HG02623 (cell line): ENCODE measurements at regions not wholly inside any gene's neighbourhood (a gene's known extent, or its start where the extent isn't known, plus 50 kb on each side); places are given as distances from the start of the nearest gene placed in this dataset.

Source experiments
- ATAC-seq: cut with Tn5 transposase; IDR thresholded peaks from one replicate; pipeline ENCODE4 v1.9.1; 2021; ENCODE audit warnings: moderate library complexity; ENCODE audit not compliant: unreplicated experiment

DNA sequence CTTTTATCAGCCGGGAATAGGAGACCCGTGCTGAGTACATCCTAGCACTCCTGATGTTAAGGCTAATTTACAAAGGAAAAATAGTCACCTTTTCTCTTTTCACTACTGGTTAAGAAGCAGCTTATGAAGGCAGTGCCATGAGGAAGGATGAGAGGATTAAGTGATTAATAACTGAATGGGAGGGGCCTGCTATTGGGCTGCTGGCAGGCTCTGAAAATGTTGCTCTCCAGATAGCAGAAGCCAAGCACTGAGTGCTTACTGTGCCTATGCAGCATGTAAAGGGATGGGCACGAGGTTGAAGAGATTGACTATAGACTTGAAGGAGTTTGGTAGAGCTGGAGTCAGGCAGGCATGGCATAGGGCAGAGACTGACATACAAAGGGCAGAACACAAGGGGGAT, 282.4 kb upstream of the THSD7B start:
- no peak for ATAC-seq

DNA sequence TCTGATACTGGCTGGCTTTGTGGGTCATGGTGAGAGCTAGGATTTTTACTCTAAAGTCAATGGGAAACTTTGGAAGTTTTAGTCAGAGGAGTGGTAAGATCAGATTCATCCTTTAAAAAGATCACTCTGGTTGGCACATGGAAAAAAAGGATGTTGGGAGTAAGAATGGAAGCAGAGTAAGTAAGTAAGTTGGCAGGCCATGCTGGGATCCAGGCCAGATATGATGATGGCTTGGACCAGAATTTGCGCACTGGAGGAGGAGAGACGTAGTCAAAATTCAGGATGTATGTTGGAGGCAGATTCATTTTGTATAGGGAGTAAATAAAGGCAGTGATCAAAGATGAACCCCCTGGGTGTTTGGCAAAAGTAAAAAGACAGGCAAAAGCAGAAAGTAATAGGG, 283.3 kb upstream of the THSD7B start:
- ATAC-seq, result no peak

DNA sequence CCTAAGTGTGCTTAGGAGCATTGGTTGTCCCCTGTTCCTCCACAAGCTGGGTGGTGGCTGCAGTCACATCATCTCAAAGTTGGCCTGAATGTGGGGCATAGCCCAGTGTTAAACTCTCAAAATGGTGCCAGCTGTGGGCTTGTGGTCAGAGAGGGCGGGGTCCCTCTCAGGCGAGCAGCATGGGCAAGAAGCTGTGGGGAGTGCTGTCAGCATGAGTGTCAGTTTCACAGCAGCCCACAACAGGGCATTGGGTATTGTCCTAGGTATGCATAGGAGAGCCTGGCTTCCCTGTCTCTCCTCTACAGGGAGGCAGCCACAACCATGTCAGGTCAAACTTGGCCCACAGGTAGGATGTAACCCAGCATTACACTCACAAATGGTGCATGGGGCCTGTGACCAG, 285.6 kb upstream of the THSD7B start:
- ATAC-seq, result no peak

DNA sequence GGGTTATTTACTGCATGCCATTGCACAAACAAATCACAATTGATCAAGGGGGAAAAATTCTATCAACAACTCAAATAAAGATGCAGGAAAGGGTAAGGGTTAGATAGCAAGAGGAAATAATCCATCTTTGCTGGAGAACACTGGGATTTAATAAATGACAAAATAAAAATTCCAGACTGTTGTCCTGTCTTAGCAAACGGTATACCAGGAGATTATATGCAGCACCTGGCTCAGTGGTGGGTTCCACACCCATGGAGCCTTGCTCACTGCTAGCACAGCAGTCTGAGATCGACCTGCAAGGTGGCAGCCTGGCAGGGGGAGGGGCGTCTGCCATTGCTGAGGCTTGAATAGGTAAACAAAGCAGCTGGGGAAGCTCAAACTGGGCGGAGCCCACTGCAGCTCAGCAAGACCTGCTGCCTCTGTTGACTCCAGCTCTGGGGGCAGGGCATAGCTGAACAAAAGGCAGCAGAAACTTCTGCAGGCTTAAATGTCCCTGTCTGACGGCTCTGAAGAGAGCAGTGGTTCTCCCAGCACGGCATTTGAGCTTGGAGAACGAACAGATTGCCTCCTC, 296.5 kb upstream of the THSD7B start:
- no peak for ATAC-seq

DNA sequence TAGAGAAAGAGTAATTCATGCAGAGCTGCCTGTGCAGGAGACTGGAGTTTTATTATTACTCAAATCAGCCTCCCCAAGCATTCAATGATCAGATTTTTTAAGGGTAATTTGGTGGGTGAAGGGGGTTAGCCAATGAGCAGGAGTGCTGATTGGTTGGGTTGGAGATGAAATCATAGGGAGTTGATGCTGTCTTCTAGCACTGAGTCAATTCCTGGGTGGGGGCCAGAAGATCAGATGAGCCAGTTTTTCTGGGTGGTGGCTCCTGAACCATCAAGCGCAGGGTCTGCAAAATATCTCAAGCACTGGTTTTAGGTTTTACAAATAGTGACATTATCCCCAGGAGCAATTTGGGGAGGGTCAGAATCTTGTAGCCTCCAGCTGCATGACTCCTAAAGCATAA, 312.8 kb upstream of the THSD7B start:
- ATAC-seq, result no peak

DNA sequence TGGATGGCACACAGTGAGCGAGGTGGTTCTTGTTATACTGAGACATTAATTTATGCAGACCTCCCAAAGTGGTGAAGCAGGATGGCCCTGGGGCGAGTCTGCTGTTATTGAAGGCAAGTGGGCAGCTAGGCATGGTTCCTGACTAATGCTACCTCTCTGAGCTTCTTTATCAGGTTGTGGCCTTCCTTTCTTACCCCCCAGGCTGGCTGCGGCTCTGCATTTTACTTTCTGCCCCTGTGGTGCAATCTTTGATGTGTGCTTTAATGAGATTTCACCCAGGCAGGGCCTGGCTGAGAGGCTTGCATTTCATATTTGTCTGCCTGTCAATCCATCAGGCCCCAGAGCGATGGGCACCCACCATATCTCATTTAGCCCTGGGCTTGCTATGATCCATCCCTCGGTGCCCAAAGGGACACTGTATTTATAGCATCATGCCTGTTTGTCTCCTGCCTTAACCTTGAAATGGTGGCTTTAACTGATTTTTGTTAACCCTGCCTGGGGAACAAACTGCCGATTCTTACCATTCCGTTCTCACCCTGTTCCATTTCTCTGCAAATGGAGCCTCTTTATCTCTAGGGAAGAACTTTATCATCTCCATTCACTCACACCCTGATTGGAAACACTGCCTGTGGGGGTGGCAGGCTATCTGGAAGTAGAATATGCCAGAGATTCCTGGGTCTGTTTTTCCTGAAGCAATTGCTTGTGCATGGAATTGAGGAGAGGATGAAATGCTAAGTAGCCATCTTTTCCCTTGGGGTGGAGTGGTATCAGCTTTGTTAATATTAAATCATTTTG, 316.2 kb upstream of the THSD7B start:
- no peak for ATAC-seq

DNA sequence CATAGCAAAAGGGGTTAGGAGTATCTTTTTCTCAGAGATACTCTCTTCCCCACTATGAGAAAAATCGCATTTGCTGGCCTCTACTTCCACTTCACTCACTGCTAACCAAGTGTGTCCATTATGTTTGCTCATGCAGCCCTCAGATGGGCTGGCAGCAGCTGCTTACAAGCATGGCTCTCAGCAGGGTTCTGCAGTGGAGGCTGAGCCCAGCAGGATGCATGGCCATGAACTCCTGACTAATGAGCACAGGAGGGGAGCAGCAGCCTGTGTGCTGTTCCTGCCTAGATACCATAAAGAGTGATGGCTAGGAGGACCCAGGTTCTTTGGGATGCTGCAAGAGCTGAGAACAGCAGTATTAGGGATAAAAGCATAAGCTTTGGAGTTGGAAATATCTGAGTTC, 316.9 kb upstream of the THSD7B start:
- no peak for ATAC-seq

DNA sequence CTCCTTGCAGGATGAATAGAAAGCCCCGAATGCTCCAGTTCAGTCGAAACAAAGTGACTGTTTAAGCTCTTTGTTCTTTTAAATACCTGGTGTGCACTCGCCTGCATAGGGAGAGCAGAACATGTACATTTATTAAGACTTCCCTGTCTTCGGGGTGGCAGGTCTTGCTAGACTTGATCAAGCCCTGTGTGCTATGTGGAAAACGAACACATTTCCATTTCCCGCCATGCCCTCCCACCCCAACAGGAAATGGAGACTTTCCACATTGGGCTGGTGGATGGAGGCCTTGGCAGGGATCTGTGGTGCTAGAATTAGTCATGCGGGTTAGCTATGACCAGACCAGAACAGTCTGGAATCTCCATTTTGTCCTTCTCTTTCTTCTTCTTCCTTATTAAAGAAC, 321.0 kb upstream of the THSD7B start:
- no peak for ATAC-seq

DNA sequence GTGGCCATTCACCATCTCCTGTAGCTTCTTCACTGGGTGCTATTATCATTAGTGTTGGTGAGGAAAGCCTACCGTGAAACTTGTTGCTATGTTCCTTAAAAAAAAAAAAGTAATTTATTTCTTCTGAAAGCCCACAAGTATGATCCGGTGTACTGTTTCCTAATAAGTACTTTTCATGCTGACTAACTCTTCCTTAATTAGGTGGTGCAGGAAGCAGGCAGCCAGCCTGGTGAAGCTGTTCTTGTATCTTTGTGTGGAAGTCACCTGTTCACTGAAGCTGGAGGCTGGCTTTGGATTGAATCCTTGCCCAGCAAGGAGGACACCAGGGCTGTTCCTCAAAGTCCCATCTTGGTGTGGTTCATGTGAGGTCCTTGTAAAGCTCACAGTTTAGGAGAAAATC, 321.7 kb upstream of the THSD7B start:
- ATAC-seq, result no peak

DNA sequence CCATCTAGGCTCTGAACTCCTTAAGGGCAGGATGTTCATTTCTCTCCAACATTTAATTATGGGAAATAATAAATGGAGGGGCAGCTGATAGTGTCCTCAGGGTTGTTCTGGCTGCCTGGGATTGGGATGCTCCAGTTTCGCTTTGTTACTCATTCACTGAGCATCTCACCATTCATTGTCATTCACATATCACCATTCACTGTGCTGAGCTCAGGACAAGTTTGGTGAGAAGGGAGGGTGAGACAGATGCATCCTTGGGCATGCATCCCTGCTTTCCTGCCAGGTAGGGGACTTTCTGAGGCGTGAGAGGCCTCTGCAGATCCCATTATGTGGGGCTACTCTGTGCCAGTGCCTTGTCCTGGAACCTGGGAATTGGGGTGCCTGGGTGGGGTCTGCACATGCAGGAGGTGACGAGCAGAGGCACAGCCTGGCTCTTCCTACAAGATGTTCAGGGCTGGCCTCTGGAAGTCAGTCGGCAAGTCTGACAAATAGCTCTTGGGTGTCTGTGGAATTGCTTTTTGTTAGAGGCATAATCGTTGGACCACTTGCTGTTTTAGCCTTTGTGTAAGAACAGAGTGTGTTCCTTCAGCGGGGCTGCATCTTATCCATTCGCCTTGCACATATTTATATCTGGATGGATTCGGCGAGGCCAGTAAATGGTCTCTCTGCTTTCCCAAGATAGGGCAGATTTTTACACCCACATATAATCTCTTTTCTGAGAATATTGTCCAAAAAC, 323.2 kb upstream of the THSD7B start:
- ATAC-seq, result no peak

DNA sequence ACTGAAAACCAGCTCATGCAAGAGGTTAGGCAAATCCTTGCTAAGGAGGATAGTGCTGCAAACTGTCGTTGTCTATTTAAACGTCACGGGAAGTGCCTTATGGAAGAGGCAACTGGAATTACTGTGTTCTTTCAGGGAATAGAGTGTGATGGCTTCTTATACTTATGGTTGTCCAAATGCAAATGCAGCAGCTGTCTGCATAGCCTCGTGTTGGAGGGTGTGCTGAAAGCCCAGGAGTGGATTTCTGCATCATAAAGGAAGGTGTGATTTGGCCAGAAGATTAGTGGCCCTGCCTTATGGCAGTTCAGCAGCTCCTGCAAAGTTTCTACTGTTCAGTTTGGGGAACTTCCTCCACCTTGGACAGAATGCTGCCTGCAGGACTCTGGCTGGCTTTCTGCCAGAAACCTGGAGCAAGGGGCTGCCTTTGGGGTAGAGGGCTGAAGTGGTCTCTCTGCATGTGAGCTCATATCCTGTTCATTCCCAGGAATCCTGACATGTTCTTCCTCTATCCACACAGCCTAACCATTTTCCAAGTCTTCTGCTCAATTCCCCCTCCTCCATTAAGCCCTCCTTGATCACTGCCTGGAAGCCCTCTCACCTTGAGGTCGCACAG, 321.2 kb upstream of the CXCR4 start:
- no peak for ATAC-seq

DNA sequence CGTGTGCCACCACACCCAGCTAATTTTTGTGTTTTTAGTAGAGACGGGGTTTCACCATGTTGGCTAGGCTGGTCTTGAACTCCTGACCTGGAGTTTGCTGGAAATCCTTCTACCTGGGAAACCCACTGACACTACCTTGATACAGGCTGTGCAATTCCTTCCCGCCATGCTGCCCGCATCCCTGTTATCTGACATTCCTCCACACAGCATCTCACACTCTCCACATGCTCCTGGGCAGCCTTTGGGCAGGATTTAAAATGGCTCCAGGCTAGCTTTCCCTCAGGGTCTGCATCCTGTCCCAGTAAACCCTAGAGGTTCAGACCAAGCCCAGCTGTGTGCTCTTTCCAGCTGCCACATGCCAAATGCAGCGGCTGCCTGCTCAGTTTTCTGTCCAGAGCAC, 319.5 kb upstream of the CXCR4 start:
- ATAC-seq, result no peak

DNA sequence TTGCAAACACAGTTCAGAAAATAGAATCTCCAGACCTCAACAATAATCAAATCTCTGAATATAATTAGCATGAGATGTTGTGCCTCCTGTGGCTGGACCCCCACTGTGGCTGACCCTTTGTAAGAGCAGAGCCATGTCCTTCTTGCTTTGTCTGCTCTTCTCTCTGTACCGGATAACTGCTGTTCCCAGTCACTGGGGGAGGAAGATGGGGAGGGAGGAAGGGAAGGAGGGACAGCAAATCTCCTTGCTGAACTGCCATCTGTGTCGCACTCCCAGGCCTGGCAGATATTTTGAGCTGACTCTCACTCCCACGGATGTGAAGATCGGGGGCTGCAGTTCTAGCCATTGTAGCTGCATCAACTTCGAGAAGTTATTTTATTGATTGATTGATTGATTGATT, 319.0 kb upstream of the CXCR4 start:
- no peak for ATAC-seq

DNA sequence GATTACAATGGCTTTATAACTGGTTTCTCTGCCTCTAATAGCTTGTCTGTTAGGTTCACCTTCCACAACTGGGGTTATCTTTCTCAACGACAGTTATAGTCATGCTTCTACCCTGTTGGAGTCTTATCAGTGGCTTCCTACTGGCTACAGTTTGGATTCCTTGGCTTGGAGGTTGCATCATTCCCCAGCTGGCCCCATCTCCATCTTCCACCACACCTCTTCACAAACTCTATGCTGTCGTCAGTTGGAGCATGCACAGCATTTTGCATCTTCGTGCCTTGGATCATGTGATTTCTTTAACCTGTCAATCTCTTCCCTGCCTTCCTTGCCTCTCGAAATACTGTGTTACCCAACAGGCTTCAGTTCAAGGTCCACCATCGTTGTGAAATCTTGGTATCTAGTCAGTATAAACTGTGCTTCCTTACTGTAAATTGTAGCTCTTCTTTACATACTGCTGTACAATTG, 316.3 kb upstream of the CXCR4 start:
- ATAC-seq, result no peak

DNA sequence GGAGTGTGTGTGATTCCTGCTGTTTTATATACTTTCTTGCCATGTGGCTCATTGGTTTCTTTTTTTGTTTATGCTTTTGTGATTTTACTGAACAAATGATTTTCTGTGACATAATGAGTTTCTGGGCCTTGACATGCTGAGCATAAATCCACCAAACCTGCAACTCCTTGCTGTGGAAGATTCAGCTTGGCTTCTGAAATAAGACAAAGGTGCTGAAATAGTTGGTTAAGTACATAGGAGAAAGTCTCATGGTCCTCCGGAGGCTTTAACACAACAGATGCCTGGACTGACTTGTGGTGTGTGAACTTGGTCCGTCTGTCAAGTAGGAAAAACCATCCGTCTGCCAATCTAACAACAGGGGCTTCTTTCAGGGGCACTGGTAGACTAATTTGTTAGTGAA, 315.3 kb upstream of the CXCR4 start:
- ATAC-seq, result no peak

DNA sequence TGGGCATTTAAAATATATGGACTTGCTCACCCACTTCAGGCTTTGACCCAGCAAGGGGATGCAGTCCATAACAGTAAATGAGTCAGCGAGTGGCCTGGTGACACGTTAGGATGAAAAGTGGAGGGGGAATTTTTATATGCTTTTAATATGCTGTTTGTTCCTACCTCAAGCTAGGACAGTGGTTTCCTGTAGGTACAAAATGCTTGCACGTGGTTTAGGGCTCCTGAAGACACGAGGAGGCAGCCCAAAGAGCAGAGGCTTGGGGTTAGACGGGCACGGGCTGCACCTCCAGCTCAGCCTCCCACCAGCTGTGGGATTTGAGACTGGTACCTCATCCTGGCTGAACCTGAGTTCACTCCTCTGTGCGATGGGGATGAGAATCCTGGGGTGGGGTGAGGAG, 306.2 kb upstream of the CXCR4 start:
- ATAC-seq, result no peak

DNA sequence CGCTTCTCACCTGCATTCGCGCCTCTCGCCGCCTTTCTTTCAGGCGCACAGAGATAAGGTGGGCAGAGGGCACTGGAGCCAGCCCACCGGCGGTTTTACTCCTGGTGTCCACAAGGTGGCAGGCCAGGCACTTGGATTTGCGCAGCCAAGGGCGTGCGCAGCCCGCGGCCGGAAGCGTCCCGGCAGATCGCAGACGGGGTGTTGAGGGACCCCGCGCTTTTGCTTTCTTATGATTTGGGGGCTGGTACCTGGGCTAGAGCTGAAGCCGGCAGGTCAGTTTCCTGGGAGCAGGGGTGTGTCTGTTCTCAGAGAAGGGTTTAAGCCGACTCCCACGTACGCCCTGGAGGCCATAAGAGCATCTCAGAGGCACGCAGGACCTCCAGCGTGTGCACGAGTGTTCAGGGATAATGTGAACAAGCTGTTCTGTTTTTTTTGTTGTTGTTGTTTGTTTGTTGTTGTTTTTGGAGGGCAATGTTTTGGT, 305.6 kb upstream of the CXCR4 start:
- ATAC-seq, result peak; percentile 99

DNA sequence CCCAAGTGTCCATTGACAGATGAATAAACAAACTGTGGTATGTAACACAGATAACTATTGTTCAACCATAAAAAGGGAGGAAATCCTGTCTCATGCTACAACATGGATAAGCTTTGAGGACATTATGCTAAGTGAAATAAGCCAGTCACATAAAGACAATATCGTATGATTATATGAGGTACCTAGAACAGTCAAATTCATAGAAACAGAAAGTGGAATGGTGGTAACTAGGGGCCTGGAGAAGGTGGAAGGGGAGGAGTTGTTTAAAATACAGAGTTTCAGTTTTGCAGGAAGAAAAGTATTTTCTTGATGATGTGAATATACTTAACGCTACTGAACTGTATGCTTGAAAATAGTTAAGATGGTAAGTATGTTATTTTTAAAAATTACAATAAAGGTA, 304.6 kb upstream of the CXCR4 start:
- ATAC-seq, result no peak

DNA sequence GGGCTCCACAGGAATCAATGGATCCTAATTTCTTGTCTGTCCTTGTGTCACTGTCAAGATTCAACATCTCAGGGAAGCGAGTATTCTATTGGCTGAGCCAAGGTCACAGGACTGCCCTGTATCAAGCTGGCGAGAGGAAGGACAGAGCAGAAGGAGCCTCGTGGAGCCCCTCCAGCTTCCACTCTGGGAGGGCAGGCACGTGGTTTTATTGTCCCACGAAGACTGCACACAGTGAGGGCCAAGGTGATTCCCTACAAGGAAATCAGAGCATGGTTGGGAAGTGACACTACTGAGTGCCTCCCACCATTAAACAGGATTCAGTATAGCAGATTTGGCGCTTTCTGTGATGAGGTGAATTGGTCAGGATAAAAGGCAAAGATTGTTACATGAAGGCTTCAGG, 302.4 kb upstream of the CXCR4 start:
- ATAC-seq, result no peak

DNA sequence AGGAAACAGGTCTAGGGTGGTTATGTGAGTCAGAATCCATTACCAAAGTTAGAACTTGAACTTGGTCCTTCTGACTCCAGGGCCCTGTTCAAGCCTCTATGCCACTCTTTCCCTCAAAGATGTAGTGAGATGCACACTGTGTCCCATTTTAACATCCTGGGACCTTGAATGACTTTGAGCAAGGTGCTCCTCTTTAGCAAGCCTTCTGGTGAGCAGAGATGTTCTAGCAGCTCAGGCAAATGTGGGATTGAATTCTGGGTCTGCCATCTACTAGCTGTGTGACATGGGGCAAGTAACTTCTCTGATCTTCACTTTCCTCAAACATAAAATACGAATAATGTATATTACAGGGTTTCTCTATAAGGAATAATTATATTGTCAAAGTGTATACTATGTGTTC, 294.0 kb upstream of the CXCR4 start:
- ATAC-seq, result no peak

DNA sequence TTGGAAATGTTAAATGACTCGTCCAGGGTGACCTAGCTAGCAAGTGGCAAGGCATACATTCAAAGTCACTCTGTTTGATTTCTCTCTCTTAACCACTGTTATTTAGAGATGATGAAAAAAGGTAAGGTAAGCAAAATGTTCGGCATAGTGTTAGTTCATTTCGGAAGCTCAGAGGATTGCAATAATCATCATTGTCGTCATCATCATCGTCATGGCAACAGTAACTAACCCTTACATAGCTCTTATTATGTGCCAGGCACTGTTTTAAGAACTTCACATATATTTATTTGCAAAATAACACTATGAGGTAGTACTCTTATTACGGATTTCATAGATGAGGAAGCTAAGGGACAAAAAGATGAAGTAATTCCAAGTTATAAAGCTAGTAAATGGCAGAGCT, 292.7 kb upstream of the CXCR4 start:
- ATAC-seq, result no peak

DNA sequence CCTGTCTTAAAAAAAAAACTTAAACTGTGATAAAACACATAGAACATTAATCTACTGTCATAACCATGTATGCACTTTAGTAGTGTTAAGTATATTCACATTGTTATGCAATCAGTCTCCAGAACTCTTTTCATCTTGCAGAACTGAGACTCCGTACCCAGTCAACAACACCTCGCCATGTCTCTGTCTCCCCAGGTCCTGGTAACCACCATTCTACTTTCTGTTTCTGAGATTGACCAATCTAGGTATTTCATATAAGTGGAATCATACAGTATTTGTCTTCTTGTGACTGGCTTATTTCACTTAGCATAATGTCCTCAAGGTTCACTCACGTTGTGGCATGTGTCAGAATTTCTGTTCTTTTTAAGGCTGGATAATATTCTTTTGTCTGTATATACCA, 290.8 kb upstream of the CXCR4 start:
- ATAC-seq, result no peak
